ENCODE measurements at regions not wholly inside any gene's neighbourhood (a gene's known extent, or its start where the extent isn't known, plus 50 kb on each side); places are given as distances from the start of the nearest gene placed in this dataset.

DNA sequence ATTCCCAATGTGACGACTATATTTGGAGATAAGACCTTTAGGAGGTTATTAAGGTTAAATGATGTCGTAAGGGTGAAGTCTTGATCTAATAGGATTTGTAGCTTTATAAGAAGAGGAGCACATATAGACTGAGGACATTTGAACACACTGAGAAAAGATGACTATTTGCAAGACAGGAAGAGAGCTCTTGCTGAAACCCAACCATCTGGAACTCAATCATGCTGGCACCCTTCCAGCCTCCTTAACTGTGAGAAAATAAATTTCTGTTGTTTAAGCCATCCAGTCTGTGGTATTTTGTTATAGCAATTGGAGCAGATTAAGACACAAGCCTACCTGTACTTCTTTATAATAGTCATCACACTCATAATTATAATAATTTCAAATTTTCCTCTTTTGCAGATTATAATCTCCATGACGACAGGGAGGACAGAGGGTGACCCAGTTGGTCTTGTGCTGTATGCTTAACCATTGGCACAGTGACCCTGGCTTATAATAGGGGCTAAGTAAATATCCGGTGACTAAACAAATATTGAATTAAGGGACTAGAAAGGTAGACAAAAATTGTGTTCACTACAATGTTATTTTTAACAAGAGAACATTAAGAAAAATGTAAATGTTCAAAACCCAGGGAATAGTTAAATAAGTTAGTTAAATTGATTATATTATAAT lies 206.4 kb upstream of the HDDC2 start:
- H3K36me3 ChIP-seq (ENCODE audit: insufficient read depth, low read length, poor library complexity, severe bottlenecking): no peaks in the 10 kb centered on the region
- DNase-seq (ENCODE audit: low spot score): peak; percentile 66
- H3K9me3 ChIP-seq (ENCODE audit: low read depth, low read length, poor library complexity, severe bottlenecking): no peaks in the 10 kb centered on the region
- POLR2A ChIA-PET (ENCODE audit: low non-redundant PET): no interaction called here
- H3K4me3 ChIP-seq (ENCODE audit: low read depth, low read length, poor library complexity, severe bottlenecking): no peak overlapping the region
- peaks cover 10% of the 10 kb centered on the region for H3K4me1 ChIP-seq (ENCODE audit: insufficient read depth, low read length, poor library complexity, severe bottlenecking)
- intact Hi-C loops (cut with micrococcal nuclease; ENCODE audit: unreplicated experiment): loop anchor here (1.0 kb wide), 1 partner anchor 19 kb away; no protein-coding TSS in a partner anchor
- TF ChIP-seq, protein P1, sequence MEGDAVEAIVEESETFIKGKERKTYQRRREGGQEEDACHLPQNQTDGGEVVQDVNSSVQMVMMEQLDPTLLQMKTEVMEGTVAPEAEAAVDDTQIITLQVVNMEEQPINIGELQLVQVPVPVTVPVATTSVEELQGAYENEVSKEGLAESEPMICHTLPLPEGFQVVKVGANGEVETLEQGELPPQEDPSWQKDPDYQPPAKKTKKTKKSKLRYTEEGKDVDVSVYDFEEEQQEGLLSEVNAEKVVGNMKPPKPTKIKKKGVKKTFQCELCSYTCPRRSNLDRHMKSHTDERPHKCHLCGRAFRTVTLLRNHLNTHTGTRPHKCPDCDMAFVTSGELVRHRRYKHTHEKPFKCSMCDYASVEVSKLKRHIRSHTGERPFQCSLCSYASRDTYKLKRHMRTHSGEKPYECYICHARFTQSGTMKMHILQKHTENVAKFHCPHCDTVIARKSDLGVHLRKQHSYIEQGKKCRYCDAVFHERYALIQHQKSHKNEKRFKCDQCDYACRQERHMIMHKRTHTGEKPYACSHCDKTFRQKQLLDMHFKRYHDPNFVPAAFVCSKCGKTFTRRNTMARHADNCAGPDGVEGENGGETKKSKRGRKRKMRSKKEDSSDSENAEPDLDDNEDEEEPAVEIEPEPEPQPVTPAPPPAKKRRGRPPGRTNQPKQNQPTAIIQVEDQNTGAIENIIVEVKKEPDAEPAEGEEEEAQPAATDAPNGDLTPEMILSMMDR (conservative IDR thresholded peaks at IDR 0.05; ENCODE audit: low read depth, low read length): no peak
- no peak for TF ChIP-seq EZH2 (IDR thresholded peaks at IDR 0.05; ENCODE audit: borderline replicate concordance, low read depth, low read length, poor library complexity, severe bottlenecking)
- BruUV-seq (replicated peaks): no TSS peak
- CTCF ChIA-PET: no interaction called here
- no peak overlapping the region for H3K27ac ChIP-seq (ENCODE audit: low read depth, low read length, poor library complexity, severe bottlenecking)
- H3K27me3 ChIP-seq (replicated peaks; ENCODE audit: insufficient read depth, low read depth, low read length, poor library complexity): peaks cover 13% of the 10 kb centered on the region

DNA sequence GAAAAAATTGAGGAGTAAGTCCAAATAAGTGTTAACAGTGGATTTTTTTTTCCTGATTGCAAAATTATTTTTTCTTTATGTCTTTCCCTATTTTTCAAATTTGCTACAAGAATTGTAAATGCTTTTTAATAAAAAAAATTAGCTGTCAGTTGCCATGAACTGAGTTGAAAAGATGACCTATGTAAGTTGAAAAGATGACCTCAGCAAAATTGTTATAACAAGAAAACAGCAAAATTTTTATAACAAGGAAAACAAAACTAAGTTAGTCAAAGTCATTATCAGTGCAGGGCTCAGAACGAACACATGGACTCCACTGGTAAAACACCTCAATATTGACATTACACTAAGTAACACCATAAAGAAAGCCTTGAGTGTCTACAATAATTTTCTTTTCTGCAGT lies 207.0 kb upstream of the HDDC2 start:
- intact Hi-C loops (cut with micrococcal nuclease; ENCODE audit: unreplicated experiment): no loop called here
- no TSS peak for BruUV-seq (replicated peaks)
- ChIA-PET CTCF (no interaction called here), POLR2A (ENCODE audit: low non-redundant PET) (no interaction called here)
- Histone ChIP-seq H3K4me1 (ENCODE audit: insufficient read depth, low read length, poor library complexity, severe bottlenecking) (peaks cover 10% of the 10 kb centered on the region), H3K9me3 (ENCODE audit: low read depth, low read length, poor library complexity, severe bottlenecking) (no peaks in the 10 kb centered on the region), H3K36me3 (ENCODE audit: insufficient read depth, low read length, poor library complexity, severe bottlenecking) (no peaks in the 10 kb centered on the region), H3K27me3 (replicated peaks; ENCODE audit: insufficient read depth, low read depth, low read length, poor library complexity) (peaks cover 13% of the 10 kb centered on the region), H3K4me3 (ENCODE audit: low read depth, low read length, poor library complexity, severe bottlenecking) (no peak overlapping the region), H3K27ac (ENCODE audit: low read depth, low read length, poor library complexity, severe bottlenecking) (no peak overlapping the region)
- DNase-seq (ENCODE audit: low spot score): no peak
- TF ChIP-seq, protein P1 (conservative IDR thresholded peaks at IDR 0.05; ENCODE audit: low read depth, low read length): no peak
- TF ChIP-seq EZH2 (IDR thresholded peaks at IDR 0.05; ENCODE audit: borderline replicate concordance, low read depth, low read length, poor library complexity, severe bottlenecking): no peak

DNA sequence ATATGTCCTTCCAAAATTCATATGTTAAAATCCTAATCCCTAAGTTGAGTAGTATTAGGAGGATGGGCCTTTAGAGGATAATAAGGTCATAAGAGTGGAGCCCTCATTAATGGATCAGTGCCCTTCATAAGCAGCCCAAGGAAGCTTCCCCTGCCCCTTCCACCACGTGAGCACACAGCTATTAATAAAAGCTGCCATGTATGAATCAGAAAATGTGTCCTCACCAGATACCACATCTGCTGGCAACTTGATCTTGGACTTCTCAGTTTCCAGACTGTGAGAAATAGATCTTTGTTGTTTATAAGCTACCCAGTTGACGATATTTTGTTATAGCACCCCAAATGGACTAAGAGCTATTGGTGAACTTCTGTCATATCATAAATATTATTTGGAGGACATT lies 207.7 kb upstream of the HDDC2 start:
- ChIA-PET POLR2A (ENCODE audit: low non-redundant PET) (no interaction called here), CTCF (no interaction called here)
- Histone ChIP-seq H3K27ac (ENCODE audit: low read depth, low read length, poor library complexity, severe bottlenecking) (no peak overlapping the region), H3K9me3 (ENCODE audit: low read depth, low read length, poor library complexity, severe bottlenecking) (no peaks in the 10 kb centered on the region), H3K36me3 (ENCODE audit: insufficient read depth, low read length, poor library complexity, severe bottlenecking) (no peaks in the 10 kb centered on the region), H3K27me3 (replicated peaks; ENCODE audit: insufficient read depth, low read depth, low read length, poor library complexity) (peaks cover 13% of the 10 kb centered on the region), H3K4me1 (ENCODE audit: insufficient read depth, low read length, poor library complexity, severe bottlenecking) (peaks cover 10% of the 10 kb centered on the region), H3K4me3 (ENCODE audit: low read depth, low read length, poor library complexity, severe bottlenecking) (no peak overlapping the region)
- TF ChIP-seq, protein P1 (conservative IDR thresholded peaks at IDR 0.05; ENCODE audit: low read depth, low read length): no peak
- TF ChIP-seq EZH2 (IDR thresholded peaks at IDR 0.05; ENCODE audit: borderline replicate concordance, low read depth, low read length, poor library complexity, severe bottlenecking): no peak
- intact Hi-C loops (cut with micrococcal nuclease; ENCODE audit: unreplicated experiment): no loop called here
- DNase-seq (ENCODE audit: low spot score): no peak
- BruUV-seq (replicated peaks): no TSS peak
